Pancreas (tissue), 10 donors: ENCODE measurements at regions not wholly inside any gene's neighbourhood (a gene's known extent, or its start where the extent isn't known, plus 50 kb on each side); places are given as distances from the start of the nearest gene placed in this dataset.
"Not testable (repeated sequence)": the region's sequence is repeated elsewhere in the genome, so short reads cannot be mapped to it uniquely, and the experiment has no call there.

Source experiments
- ATAC-seq, 4 donors: fragments of 200-7000 bp; cut with Tn5 transposase; one replicate each; pipeline versions ENCODE4 v1.8.0 to v1.9.1; 2020; ENCODE audit warnings: mild to moderate bottlenecking in 4 of 4, moderate library complexity in 4 of 4
- DNase-seq, 6 donors: peaks; one replicate each; pipeline ENCODE4 v3.0.0-alpha.2; 2020
- FAIRE-seq: peaks from 2 replicates; lab custom pipeline; 2012; peaks lifted over from hg19 to GRCh38; lab: Jason Lieb, UNC
- H3K27ac ChIP-seq, 4 donors: fragments of 200-600 bp; sonication (generic); 1 replicate in 3 of 4; 2 replicates in 1 of 4; pipeline versions ENCODE4 v1.5.0 to v1.8.0; 2020
- H3K27me3 ChIP-seq, 4 donors: fragments of 200-600 bp; one replicate each; pipeline ENCODE4 v1.8.0; 2021
- H3K36me3 ChIP-seq, 3 donors: fragments of 200-600 bp; sonication (generic) in 1 of 3; one replicate each; pipeline versions ENCODE4 v1.5.0 to v1.8.0; 2020 to 2021
- H3K4me1 ChIP-seq, 3 donors: fragments of 200-600 bp; one replicate each; pipeline ENCODE4 v1.8.0; 2021
- H3K4me3 ChIP-seq, 4 donors: fragments of 200-600 bp; sonication (generic) in 2 of 4; one replicate each; pipeline versions ENCODE4 v1.5.0 to v1.8.0; 2020 to 2021
- H3K9me3 ChIP-seq, 4 donors: fragments of 200-600 bp; one replicate each; pipeline ENCODE4 v1.8.0; 2021
- WGBS, 2 donors: extraction: QIAGEN DNeasy Blood & Tissue Kit; methylation state at CpG; one replicate each; pipeline ENCODE4 v1.1.7; 2013; 5-methylcytosine and 5-hydroxymethylcytosine counted together
- intact Hi-C, 3 donors: fragments of 100-400 bp; cut with DNase I; formaldehyde crosslinking; loops; one replicate each; pipeline versions ENCODE4 v1.11.1 to v1.14.2; 2022
- TF ChIP-seq, protein P1 (sequence below), 4 donors: fragments of 200-600 bp; sonication (generic) in 3 of 4; IDR thresholded peaks; one replicate each; pipeline versions ENCODE4 v1.5.0 to v1.8.0; 2021; ENCODE audit warnings: antibody characterized with exemption in 4 of 4
- donor health status: healthy with polysubstance abuse.
- donor health status: DM: no; HTN: no; CAD: no; lungs with moderate emphysema.
- donor health status: DM: no; HTN: no; CAD: no.
- donor health status: control.
- donor health status: control.
- donor health status: Bipolar disorder and iron deficiency.
- donor health status: DM: yes; HTN: yes; CAD: no.
- donor health status: DM: no; HTN: no; CAD: no.
- donor health status: DM: no; HTN: no; CAD: no.
- donor health status: DM: yes; HTN: yes; CAD: no.

DNA sequence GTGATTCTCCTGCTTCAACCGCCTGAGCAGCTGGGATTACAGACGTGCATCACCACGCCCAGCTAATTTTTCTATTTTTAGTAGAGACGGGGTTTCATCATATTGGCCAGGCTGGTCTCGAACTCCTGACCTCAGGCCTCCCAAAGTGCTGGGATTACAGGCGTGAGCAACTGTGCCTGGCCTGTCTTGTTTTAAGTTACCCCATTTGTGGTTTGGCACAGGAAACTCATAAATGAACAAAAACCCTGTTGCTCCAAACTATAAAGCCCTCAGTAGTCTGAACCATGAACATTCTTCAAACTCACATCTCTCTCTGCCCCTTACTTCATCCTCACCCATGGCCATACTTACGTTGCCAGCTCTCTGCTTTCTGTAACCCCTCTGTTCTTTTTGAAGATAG is 61.7 kb downstream of the RHOU start:
- 90 to 92% methylated on average over 7 of the region's 7 CpGs for WGBS, 2 donors
- intact Hi-C loops, result not testable (repeated sequence)

DNA sequence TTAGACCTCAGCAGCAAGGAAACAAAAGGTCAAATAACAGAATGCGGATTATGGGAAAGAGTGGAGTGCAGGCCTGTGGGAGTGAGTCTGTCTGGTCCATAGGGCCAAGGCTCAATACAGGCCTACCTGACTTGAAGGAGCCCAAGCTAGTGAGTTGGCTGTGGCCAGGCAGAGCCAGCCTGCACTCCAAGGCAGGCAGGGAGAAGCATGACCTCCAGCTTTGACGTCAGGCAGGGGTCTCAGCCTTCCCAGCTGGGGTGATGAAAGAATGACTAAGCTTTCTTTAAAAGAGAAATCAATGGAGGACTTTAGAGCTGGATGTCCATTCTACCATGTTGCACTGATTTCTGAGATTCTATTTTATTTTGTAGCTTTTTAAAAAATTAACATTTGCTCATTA is 62.8 kb downstream of the RHOU start:
- peaks cover 0 to 9% (median 0%) of the 10 kb centered on the region in 3 donors for H3K4me1 ChIP-seq
- intact Hi-C loops, result no loop called here
- H3K27me3 ChIP-seq, result no peaks in the 10 kb centered on the region
- no peak overlapping the region for H3K27ac ChIP-seq
- ATAC-seq (no peak), FAIRE-seq (no peak), DNase-seq (no peak)
- TF ChIP-seq, protein P1, sequence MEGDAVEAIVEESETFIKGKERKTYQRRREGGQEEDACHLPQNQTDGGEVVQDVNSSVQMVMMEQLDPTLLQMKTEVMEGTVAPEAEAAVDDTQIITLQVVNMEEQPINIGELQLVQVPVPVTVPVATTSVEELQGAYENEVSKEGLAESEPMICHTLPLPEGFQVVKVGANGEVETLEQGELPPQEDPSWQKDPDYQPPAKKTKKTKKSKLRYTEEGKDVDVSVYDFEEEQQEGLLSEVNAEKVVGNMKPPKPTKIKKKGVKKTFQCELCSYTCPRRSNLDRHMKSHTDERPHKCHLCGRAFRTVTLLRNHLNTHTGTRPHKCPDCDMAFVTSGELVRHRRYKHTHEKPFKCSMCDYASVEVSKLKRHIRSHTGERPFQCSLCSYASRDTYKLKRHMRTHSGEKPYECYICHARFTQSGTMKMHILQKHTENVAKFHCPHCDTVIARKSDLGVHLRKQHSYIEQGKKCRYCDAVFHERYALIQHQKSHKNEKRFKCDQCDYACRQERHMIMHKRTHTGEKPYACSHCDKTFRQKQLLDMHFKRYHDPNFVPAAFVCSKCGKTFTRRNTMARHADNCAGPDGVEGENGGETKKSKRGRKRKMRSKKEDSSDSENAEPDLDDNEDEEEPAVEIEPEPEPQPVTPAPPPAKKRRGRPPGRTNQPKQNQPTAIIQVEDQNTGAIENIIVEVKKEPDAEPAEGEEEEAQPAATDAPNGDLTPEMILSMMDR (IDR thresholded peaks at IDR 0.05), result no peak
- WGBS, 2 donors, result 85 to 90% methylated on average over 2 of the region's 2 CpGs
- no peak overlapping the region for H3K4me3 ChIP-seq
- H3K36me3 ChIP-seq, result no peaks in the 10 kb centered on the region
- H3K9me3 ChIP-seq, result no peaks in the 10 kb centered on the region

More for the DNA sequence above, 61.7 kb downstream of the RHOU start:
- H3K36me3 ChIP-seq, ATAC-seq, H3K9me3 ChIP-seq, DNase-seq, H3K27me3 ChIP-seq, H3K4me1 ChIP-seq, FAIRE-seq, H3K4me3 ChIP-seq, H3K27ac ChIP-seq: not testable (repeated sequence)

DNA sequence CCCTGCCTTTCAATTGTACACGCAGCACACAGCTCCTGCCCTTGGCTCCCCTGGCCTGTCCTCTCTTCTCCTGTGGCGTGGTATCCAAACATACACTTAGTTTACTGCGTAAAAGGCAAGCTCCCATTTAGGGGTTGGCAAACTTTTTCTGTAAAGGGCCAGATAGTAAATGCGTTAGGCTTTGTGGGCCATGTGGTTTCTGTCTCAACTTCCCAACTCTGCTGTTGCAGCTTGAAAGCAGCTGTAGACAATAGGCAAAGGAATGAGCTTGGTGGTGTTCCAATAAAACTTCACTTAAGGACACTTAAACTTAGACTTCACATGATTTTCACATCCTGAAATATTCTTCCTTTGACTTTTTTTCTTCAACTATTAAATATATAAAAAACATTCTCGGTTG is 63.3 kb downstream of the RHOU start:
- DNase-seq, result no peak
- Histone ChIP-seq H3K36me3 (no peaks in the 10 kb centered on the region), H3K4me3 (no peak overlapping the region), H3K9me3 (no peaks in the 10 kb centered on the region), H3K4me1 (peaks cover 0 to 9% (median 0%) of the 10 kb centered on the region in 3 donors), H3K27ac (no peak overlapping the region), H3K27me3 (no peaks in the 10 kb centered on the region)
- TF ChIP-seq, protein P1 (IDR thresholded peaks at IDR 0.05), result no peak
- no peak for ATAC-seq
- no peak for FAIRE-seq
- intact Hi-C loops, result no loop called here
- 89 to 93% methylated on average over 5 of the region's 5 CpGs for WGBS, 2 donors

DNA sequence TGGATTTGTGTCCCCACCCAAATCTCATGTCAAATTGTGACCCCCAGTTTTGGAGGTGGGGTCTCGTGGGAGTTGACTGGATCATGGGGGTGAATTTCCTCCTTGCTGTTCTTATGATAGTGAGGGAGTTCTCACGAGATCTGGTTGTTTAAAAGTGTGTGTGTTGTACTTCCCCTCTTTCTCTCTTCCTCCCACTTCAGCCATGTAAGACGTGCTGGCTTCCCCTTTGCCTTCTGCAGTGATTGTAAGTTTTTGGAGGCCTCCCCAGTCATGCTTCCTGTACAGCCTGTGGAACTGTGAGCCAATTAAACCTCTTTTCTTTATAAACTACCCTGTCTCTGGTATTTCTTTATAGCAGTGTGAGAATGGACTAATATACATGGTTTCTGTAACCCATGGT is 64.6 kb downstream of the RHOU start:
- Histone ChIP-seq H3K27ac (no peak overlapping the region), H3K27me3 (no peaks in the 10 kb centered on the region), H3K36me3 (no peaks in the 10 kb centered on the region), H3K9me3 (no peaks in the 10 kb centered on the region), H3K4me1 (peaks cover 0 to 9% (median 0%) of the 10 kb centered on the region in 3 donors), H3K4me3 (no peak overlapping the region)
- intact Hi-C loops, result no loop called here
- DNase-seq (no peak), FAIRE-seq (no peak), ATAC-seq (no peak)
- 51 to 66% methylated on average over 3 of the region's 3 CpGs for WGBS, 2 donors
- TF ChIP-seq, protein P1 (IDR thresholded peaks at IDR 0.05), result no peak

DNA sequence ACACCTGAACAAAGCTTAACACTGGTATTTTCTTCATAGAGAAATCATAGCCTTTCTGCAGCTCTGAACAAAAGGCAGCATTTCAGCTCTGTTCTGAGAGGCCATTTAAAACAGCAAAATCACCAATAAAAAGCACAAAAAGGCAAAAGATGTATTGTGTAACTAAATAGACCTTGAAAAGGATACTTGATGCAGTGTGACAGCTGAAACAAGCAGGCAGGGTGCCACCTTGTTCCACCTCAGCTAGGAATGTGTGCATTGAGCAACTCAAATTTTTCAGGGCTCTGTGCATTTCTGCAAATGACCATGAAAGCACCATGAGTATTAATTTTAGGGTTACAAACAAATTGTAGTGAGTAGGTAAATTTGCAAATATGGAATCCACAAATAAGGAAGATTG is 65.8 kb downstream of the RHOU start:
- ATAC-seq, result peak in 1 of 4 donors; percentile 52
- Histone ChIP-seq H3K4me3 (no peak overlapping the region), H3K36me3 (no peaks in the 10 kb centered on the region), H3K27me3 (no peaks in the 10 kb centered on the region), H3K4me1 (peaks cover 0 to 9% (median 0%) of the 10 kb centered on the region in 3 donors), H3K27ac (no peak overlapping the region), H3K9me3 (no peaks in the 10 kb centered on the region)
- intact Hi-C loops, result no loop called here
- no peak for FAIRE-seq
- DNase-seq, result no peak
- TF ChIP-seq, protein P1 (IDR thresholded peaks at IDR 0.05), result no peak
